OCI-LY1 (cell line): ENCODE measurements at regions not wholly inside any gene's neighbourhood (a gene's known extent, or its start where the extent isn't known, plus 50 kb on each side); places are given as distances from the start of the nearest gene placed in this dataset.

ENCODE experiments used
- CTCF ChIP-seq: fragments of 200-600 bp; sonication (generic), shearing (Covaris generic); IDR thresholded peaks from 2 replicates; pipeline ENCODE4 v1.5.1; 2017; ENCODE audit warnings: mild to moderate bottlenecking, antibody characterized with exemption, low read length, moderate library complexity, mixed read lengths
- EZH2 ChIP-seq: fragments of 200-600 bp; sonication (generic), shearing (Covaris generic); IDR thresholded peaks from 2 replicates; pipeline ENCODE4 v1.8.0; 2017; ENCODE audit warnings: borderline replicate concordance, mixed run types, mild to moderate bottlenecking, antibody characterized with exemption, low read length, moderate library complexity, mixed read lengths

GRCh38 chrX:131728295-131729145 lies 184.6 kb downstream of the OR13H1 start:
- TF ChIP-seq CTCF = no peak
- TF ChIP-seq EZH2 = no peak
